PC-3 (cell line): ENCODE measurements at regions not wholly inside any gene's neighbourhood (a gene's known extent, or its start where the extent isn't known, plus 50 kb on each side); places are given as distances from the start of the nearest gene placed in this dataset.

Source experiments
- CTCF ChIP-seq: fragments of 300-600 bp; sonication (generic); conservative IDR thresholded peaks from 2 replicates; pipeline ENCODE4 v1.5.1; 2017; ENCODE audit warnings: antibody characterized with exemption, low read depth, mild to moderate bottlenecking, low read length
- EZH2 ChIP-seq: fragments of 300-600 bp; sonication (generic); IDR thresholded peaks from one replicate; pipeline ENCODE4 v1.6.1; 2017; ENCODE audit warnings: antibody characterized with exemption, mild to moderate bottlenecking, low read length; ENCODE audit not compliant: unreplicated experiment
- EZH2phosphoT487 ChIP-seq: fragments of 300-600 bp; sonication (generic); IDR thresholded peaks from 2 replicates; pipeline ENCODE4 v1.6.1; 2018; ENCODE audit warnings: mild to moderate bottlenecking, antibody characterized with exemption, low read length, borderline replicate concordance

GRCh38 chr4:176438401-176438800 is 118.6 kb downstream of the SPCS3 start:
- no peak for TF ChIP-seq CTCF
- TF ChIP-seq EZH2: no peak
- TF ChIP-seq EZH2phosphoT487: no peak
